ENCODE measurements at regions not wholly inside any gene's neighbourhood (a gene's known extent, or its start where the extent isn't known, plus 50 kb on each side); places are given as distances from the start of the nearest gene placed in this dataset.
A peak's percentile ranks its signal among the peaks of the same experiment; 100 is the strongest.

- peak; percentile 87 for DNase-seq
- no peak for TF ChIP-seq CTCF (conservative IDR thresholded peaks at IDR 0.05)
- Mint-ChIP-seq H3K4me3 (peak overlapping the region; percentile 33), H3K27ac (peak overlapping the region; percentile 45), H3K9me3 (peaks cover 4% of the 10 kb centered on the region), H3K27me3 (ENCODE audit: insufficient read depth) (peaks cover 38% of the 10 kb centered on the region), H3K36me3 (ENCODE audit: low read depth) (no peaks in the 10 kb centered on the region), H3K4me1 (peaks cover 5% of the 10 kb centered on the region)
- H3K36me3 ChIP-seq (ENCODE audit: control insufficient read depth, insufficient read depth, low read length): no peaks in the 10 kb centered on the region
- no peaks in the 10 kb centered on the region for H3K4me1 ChIP-seq (ENCODE audit: control insufficient read depth, insufficient read depth, low read length)
- 19 to 45% methylated on average over 6 to 23 of the region's 23 CpGs for WGBS, 2 experiments (ENCODE audit: insufficient coverage in 1 of 2, insufficient read length in 1 of 2)
- H3K4me3 ChIP-seq (ENCODE audit: low read length): peak overlapping the region; percentile 19
- no peaks in the 10 kb centered on the region for H3K9me3 ChIP-seq (ENCODE audit: control insufficient read depth, low read length)
- no peak overlapping the region for H3K27ac ChIP-seq (ENCODE audit: low read depth, low read length)
- no peak overlapping the region for H3K9ac ChIP-seq (ENCODE audit: extremely low read depth, low read length, poor library complexity, severe bottlenecking)
- peaks cover 11% of the 10 kb centered on the region for H3K27me3 ChIP-seq (ENCODE audit: control insufficient read depth, insufficient read depth, low read length, poor library complexity, severe bottlenecking)
Observed at GRCh38 chr3:11096266-11097139, 57.8 kb upstream of the HRH1 start.

GRCh38 chr3:11099306-11099705 is 55.0 kb upstream of the HRH1 start:
- Mint-ChIP-seq H3K36me3 (ENCODE audit: low read depth) (no peaks in the 10 kb centered on the region), H3K4me1 (peaks cover 5% of the 10 kb centered on the region)

More at GRCh38 chr3:11099306-11099705, 55.0 kb upstream of the HRH1 start:
- Histone ChIP-seq H3K9me3 (ENCODE audit: control insufficient read depth, low read length) (no peaks in the 10 kb centered on the region), H3K9ac (ENCODE audit: extremely low read depth, low read length, poor library complexity, severe bottlenecking) (no peak overlapping the region), H3K4me1 (ENCODE audit: control insufficient read depth, insufficient read depth, low read length) (no peaks in the 10 kb centered on the region), H3K27ac (ENCODE audit: low read depth, low read length) (no peak overlapping the region), H3K27me3 (ENCODE audit: control insufficient read depth, insufficient read depth, low read length, poor library complexity, severe bottlenecking) (peaks cover 11% of the 10 kb centered on the region), H3K4me3 (ENCODE audit: low read length) (no peak overlapping the region), H3K36me3 (ENCODE audit: control insufficient read depth, insufficient read depth, low read length) (no peaks in the 10 kb centered on the region)
- H3K9me3 Mint-ChIP-seq: peaks cover 11% of the 10 kb centered on the region
- DNase-seq: no peak
- no peak overlapping the region for H3K27ac Mint-ChIP-seq
- H3K4me3 Mint-ChIP-seq: no peak overlapping the region
- H3K27me3 Mint-ChIP-seq (ENCODE audit: insufficient read depth): peaks cover 28% of the 10 kb centered on the region
- TF ChIP-seq CTCF (conservative IDR thresholded peaks at IDR 0.05): no peak

All from endodermal cell (in vitro differentiated cells).